Peyer's patch (tissue), 4 donors: ENCODE measurements at regions not wholly inside any gene's neighbourhood (a gene's known extent, or its start where the extent isn't known, plus 50 kb on each side); places are given as distances from the start of the nearest gene placed in this dataset.

ENCODE experiments used
- POLR2A ChIP-seq, 2 donors: fragments of 450-650 bp; IDR thresholded peaks; one replicate each; pipeline ENCODE4 v1.5.1; 2017; ENCODE audit warnings: antibody characterized with exemption in 2 of 2, mild to moderate bottlenecking in 2 of 2, moderate library complexity in 2 of 2
- TF ChIP-seq, protein P1 (sequence below), 6 experiments: fragments of 450-650 bp in 4 of 6; fragments of 200-600 bp in 2 of 6; sonication (generic) in 1 of 6; IDR thresholded peaks; one replicate each; pipeline ENCODE4 v1.5.1; 2017 to 2019; ENCODE audit warnings: antibody characterized with exemption in 6 of 6, mild to moderate bottlenecking in 3 of 6, moderate library complexity in 1 of 6

DNA sequence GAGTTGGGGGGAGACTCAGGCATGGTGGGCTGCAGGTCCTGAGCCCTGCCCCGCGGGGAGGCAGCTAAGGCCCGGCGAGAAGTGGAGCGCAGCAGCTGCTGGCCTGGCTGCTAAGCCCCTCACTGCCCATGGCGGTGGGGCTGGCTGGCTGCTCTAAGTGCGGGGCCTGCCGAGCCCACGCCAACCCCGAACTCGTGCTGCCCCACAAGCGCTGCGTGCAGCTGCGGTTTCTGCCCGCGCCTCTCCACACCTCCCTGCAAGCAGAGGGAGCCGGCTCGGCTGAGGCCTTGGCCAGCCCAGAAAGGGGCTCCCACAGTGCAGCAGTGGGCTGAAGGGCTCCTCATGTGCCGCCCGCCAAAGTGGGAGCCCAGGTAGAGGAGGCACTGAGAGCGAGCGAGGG, 1355.1 kb upstream of the WWC1 start:
- TF ChIP-seq, protein P1, sequence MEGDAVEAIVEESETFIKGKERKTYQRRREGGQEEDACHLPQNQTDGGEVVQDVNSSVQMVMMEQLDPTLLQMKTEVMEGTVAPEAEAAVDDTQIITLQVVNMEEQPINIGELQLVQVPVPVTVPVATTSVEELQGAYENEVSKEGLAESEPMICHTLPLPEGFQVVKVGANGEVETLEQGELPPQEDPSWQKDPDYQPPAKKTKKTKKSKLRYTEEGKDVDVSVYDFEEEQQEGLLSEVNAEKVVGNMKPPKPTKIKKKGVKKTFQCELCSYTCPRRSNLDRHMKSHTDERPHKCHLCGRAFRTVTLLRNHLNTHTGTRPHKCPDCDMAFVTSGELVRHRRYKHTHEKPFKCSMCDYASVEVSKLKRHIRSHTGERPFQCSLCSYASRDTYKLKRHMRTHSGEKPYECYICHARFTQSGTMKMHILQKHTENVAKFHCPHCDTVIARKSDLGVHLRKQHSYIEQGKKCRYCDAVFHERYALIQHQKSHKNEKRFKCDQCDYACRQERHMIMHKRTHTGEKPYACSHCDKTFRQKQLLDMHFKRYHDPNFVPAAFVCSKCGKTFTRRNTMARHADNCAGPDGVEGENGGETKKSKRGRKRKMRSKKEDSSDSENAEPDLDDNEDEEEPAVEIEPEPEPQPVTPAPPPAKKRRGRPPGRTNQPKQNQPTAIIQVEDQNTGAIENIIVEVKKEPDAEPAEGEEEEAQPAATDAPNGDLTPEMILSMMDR (IDR thresholded peaks at IDR 0.05): no peak
- TF ChIP-seq POLR2A (IDR thresholded peaks at IDR 0.05): no peak
